HCT116 (cell line): ENCODE measurements at regions not wholly inside any gene's neighbourhood (a gene's known extent, or its start where the extent isn't known, plus 50 kb on each side); places are given as distances from the start of the nearest gene placed in this dataset.

ENCODE experiments used
- ATAC-seq: fragments of 200-7000 bp; cut with Tn5 transposase; 2 replicates; pipeline ENCODE4 v1.9.1; 2020; ENCODE audit warnings: mild to moderate bottlenecking, moderate library complexity
- BruUV-seq: library from RNA; stranded (reverse); fragments of 400-500 nt; replicated peaks from 2 replicates; lab custom pipeline; 2021; lab: Mats Ljungman, UMichigan
- CTCF ChIA-PET: fragments of 300-600 bp; sonication (Branson Sonifier 250); formaldehyde crosslinking; loops from one replicate; lab custom pipeline; 2021; ENCODE audit warnings: antibody characterized with exemption; lab: Charles Lee
- POLR2A ChIA-PET: fragments of 300-600, 350-600 bp; sonication (Branson Sonifier 250); formaldehyde crosslinking; loops from one replicate; lab custom pipeline; 2021; ENCODE audit warnings: antibody characterized with exemption; lab: Charles Lee
- RAD21 ChIA-PET, 2 experiments: fragments of 300-600 bp; sonication (Branson Sonifier 250); formaldehyde crosslinking; loops; one replicate each; lab custom pipeline; 2023; ENCODE audit warnings: low total read pairs in 2 of 2; ENCODE audit not compliant: uncharacterized antibody in 2 of 2, unreplicated experiment in 2 of 2, low non-redundant PET in 1 of 2; lab: Charles Lee
- DNase-seq: peaks from one replicate; pipeline ENCODE4 v3.0.0-alpha.2; 2010; ENCODE audit warnings: low read depth, low spot score
- H2AFZ ChIP-seq: fragments of 200-600 bp; shearing (Covaris generic), sonication (generic); 2 replicates; pipeline ENCODE4 v1.6.1; 2017; ENCODE audit warnings: low read depth, mixed run types, mixed read lengths, antibody characterized with exemption, low read length; ENCODE audit not compliant: poor library complexity, severe bottlenecking
- H3K27ac ChIP-seq: 2 replicates; pipeline ENCODE4 v1.5.1; 2012; ENCODE audit warnings: low read depth, low read length
- H3K27me3 ChIP-seq: fragments of 200-600 bp; sonication (generic); 2 replicates; pipeline ENCODE4 v1.6.1; 2016; ENCODE audit warnings: mixed run types, low read length, mixed read lengths; ENCODE audit not compliant: insufficient read depth
- H3K36me3 ChIP-seq, 2 experiments: fragments of 200-500 bp in 1 of 2; fragments of 200-600 bp in 1 of 2; sonication (Bioruptor generic) in 1 of 2; sonication (generic) in 1 of 2; 2 replicates each; pipeline versions ENCODE4 v1.5.1 to v1.6.1; 2014 to 2016; ENCODE audit warnings: low read length in 2 of 2, inconsistent platforms in 1 of 2, mixed read lengths in 1 of 2, mixed run types in 1 of 2; ENCODE audit not compliant: insufficient read depth in 2 of 2, control insufficient read depth in 1 of 2
- H3K4me1 ChIP-seq, 2 experiments: fragments of 200-600 bp in 1 of 2; sonication (generic) in 1 of 2; 2 replicates each; pipeline versions ENCODE4 v1.5.1 to v1.6.1; 2012 to 2017; ENCODE audit warnings: low read length in 2 of 2, inconsistent platforms in 1 of 2, mild to moderate bottlenecking in 1 of 2, mixed read lengths in 1 of 2, mixed run types in 1 of 2, moderate library complexity in 1 of 2; ENCODE audit not compliant: insufficient read depth in 2 of 2, control insufficient read depth in 1 of 2
- H3K4me2 ChIP-seq: fragments of 200-600 bp; sonication (generic); 2 replicates; pipeline ENCODE4 v1.6.1; 2017; ENCODE audit warnings: mixed run types, low read length, mixed read lengths
- H3K4me3 ChIP-seq, 2 experiments: fragments of 200-600 bp in 1 of 2; sonication (generic) in 1 of 2; replicated peaks in 1 of 2; 2 replicates each; pipeline ENCODE4 v1.5.1; 2011 to 2016; ENCODE audit warnings: low read length in 2 of 2, control low read depth in 1 of 2, low read depth in 1 of 2, mild to moderate bottlenecking in 1 of 2, mixed read lengths in 1 of 2, mixed run types in 1 of 2
- H3K79me2 ChIP-seq: fragments of 200-600 bp; sonication (generic); 2 replicates; pipeline ENCODE4 v1.6.1; 2017; ENCODE audit warnings: mild to moderate bottlenecking, mixed run types, low read length, moderate library complexity, mixed read lengths; ENCODE audit not compliant: insufficient read depth
- H3K9ac ChIP-seq: fragments of 200-600 bp; sonication (generic); 2 replicates; pipeline ENCODE4 v1.6.1; 2016; ENCODE audit warnings: low read length, mixed read lengths
- H3K9me2 ChIP-seq: fragments of 200-600 bp; sonication (generic), shearing (Covaris generic); 2 replicates; pipeline ENCODE4 v1.6.1; 2017; ENCODE audit warnings: mixed run types, mild to moderate bottlenecking, moderate library complexity; ENCODE audit not compliant: insufficient read depth
- H3K9me3 ChIP-seq, 2 experiments: fragments of 200-500 bp in 1 of 2; fragments of 200-600 bp in 1 of 2; sonication (Bioruptor generic) in 1 of 2; sonication (generic) in 1 of 2; 2 replicates each; pipeline ENCODE4 v1.6.1; 2014 to 2017; ENCODE audit warnings: low read length in 2 of 2, mixed read lengths in 2 of 2, inconsistent platforms in 1 of 2, low read depth in 1 of 2, mild to moderate bottlenecking in 1 of 2, mixed run types in 1 of 2, moderate library complexity in 1 of 2; ENCODE audit not compliant: control insufficient read depth in 1 of 2, insufficient read depth in 1 of 2
- H4K20me1 ChIP-seq: fragments of 200-600 bp; sonication (generic), shearing (Covaris generic); 2 replicates; pipeline ENCODE4 v1.6.1; 2017; ENCODE audit warnings: mixed run types, mild to moderate bottlenecking, moderate library complexity; ENCODE audit not compliant: insufficient read depth
- CEBPB ChIP-seq: IDR thresholded peaks from 2 replicates; pipeline ENCODE4 v1.6.1; 2012; ENCODE audit warnings: low read depth
- EGR1 ChIP-seq: IDR thresholded peaks from 2 replicates; pipeline ENCODE4 v1.6.1; 2012; ENCODE audit warnings: low read depth
- ELF1 ChIP-seq: IDR thresholded peaks from 2 replicates; pipeline ENCODE4 v1.6.1; 2012; ENCODE audit warnings: low read depth, borderline replicate concordance
- EZH2phosphoT487 ChIP-seq: fragments of 200-600 bp; IDR thresholded peaks from 2 replicates; pipeline ENCODE4 v1.6.1; 2018; ENCODE audit warnings: antibody characterized with exemption, borderline replicate concordance
- JUND ChIP-seq: IDR thresholded peaks from 2 replicates; pipeline ENCODE4 v1.6.1; 2012
- POLR2AphosphoS5 ChIP-seq: IDR thresholded peaks from 2 replicates; pipeline ENCODE4 v1.6.1; 2011; ENCODE audit warnings: mild to moderate bottlenecking, low read depth, low read length, moderate library complexity
- RAD21 ChIP-seq: IDR thresholded peaks from 2 replicates; pipeline ENCODE4 v1.6.1; 2012; ENCODE audit warnings: low read depth, mild to moderate bottlenecking
- SIN3A ChIP-seq: IDR thresholded peaks from 2 replicates; pipeline ENCODE4 v1.6.1; 2012; ENCODE audit warnings: low read depth
- SP1 ChIP-seq: IDR thresholded peaks from 2 replicates; pipeline ENCODE4 v1.6.1; 2012; ENCODE audit warnings: low read depth
- TCF7L2 ChIP-seq: IDR thresholded peaks from 2 replicates; pipeline ENCODE4 v1.7.0; 2011; ENCODE audit warnings: borderline replicate concordance, inconsistent platforms; ENCODE audit not compliant: insufficient read depth, insufficient read length; ENCODE audit errors: extremely low read depth
- ZNF274 ChIP-seq: fragments of 200-500 bp; sonication (Bioruptor generic); IDR thresholded peaks from 2 replicates; pipeline ENCODE4 v1.6.1; 2014; ENCODE audit warnings: mild to moderate bottlenecking, low read depth, low read length, inconsistent platforms
- intact Hi-C: fragments of 100-400 bp; cut with micrococcal nuclease; formaldehyde crosslinking; loops from 2 replicates; pipeline ENCODE4 v1.10.0; 2022
- TF ChIP-seq, protein P1 (sequence below): IDR thresholded peaks from 2 replicates; pipeline ENCODE4 v1.6.1; 2011; ENCODE audit warnings: mild to moderate bottlenecking, low read length, moderate library complexity; ENCODE audit not compliant: insufficient replicate concordance; ENCODE audit errors: extremely low read depth
- TF ChIP-seq, protein P2 (sequence below): IDR thresholded peaks from 2 replicates; pipeline ENCODE4 v1.6.1; 2012
- TF ChIP-seq, protein P3 (sequence below), 3 experiments: fragments of 200-600 bp in 1 of 3; sonication (generic) in 1 of 3; IDR thresholded peaks in 2 of 3; conservative IDR thresholded peaks in 1 of 3; 2 replicates each; pipeline ENCODE4 v1.5.1; 2012 to 2017; ENCODE audit warnings: low read depth in 2 of 3, low read length in 2 of 3, antibody characterized with exemption in 1 of 3, borderline replicate concordance in 1 of 3, control low read depth in 1 of 3, mild to moderate bottlenecking in 1 of 3, mixed read lengths in 1 of 3, mixed run types in 1 of 3, moderate library complexity in 1 of 3; ENCODE audit not compliant: insufficient read depth in 1 of 3
- TF ChIP-seq, protein P4 (sequence below): IDR thresholded peaks from 2 replicates; pipeline ENCODE4 v1.6.1; 2012

DNA sequence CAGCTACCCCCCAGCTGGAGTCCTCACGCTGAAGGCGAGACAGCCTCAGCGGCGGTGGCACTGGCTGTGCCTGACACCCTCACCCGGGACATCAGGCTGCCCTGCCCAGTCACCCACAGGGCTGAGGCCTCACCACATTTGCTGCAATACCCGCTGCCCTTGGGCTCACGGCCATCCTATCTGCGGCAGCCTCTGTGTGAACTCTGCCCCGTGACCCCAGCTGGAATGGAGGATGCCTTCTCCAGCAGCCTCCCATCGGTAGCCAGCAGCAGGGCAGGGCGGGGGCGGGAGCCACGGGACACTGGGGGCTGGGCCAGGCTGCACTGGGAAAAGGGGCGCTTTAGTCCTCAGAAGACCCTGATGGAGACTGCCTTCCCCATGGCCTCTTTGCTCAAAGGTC, 112.4 kb upstream of the ZBTB40 start (continued):
- no peak for TF ChIP-seq EZH2phosphoT487

DNA sequence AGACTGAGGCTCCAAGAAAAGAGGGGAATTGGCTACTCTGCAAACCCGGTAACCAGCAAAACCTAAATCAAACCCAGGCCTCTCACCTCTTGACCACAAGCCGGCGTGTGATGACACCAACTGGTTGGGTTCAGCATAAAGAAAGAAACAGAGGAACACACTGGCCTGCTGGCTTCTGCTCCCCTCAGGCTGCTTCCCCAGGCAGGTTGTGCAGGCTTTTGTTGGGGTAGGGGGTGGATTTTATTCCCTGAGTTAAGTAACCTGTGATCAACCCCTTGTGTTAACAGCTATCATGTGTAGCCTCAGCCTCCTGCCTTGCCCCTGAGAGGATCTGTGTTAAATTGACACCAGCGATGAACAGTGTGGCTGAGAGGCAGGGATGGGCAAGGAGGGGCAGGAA, 111.6 kb upstream of the ZBTB40 start:
- no peak overlapping the region for H3K9ac ChIP-seq
- H3K36me3 ChIP-seq, result no peaks in the 10 kb centered on the region
- H3K27ac ChIP-seq, result no peak overlapping the region
- no peak overlapping the region for H3K4me2 ChIP-seq
- ChIA-PET CTCF (no interaction called here), POLR2A (no interaction called here)
- no peaks in the 10 kb centered on the region for H3K4me1 ChIP-seq
- H3K9me3 ChIP-seq, result no peaks in the 10 kb centered on the region
- H3K27me3 ChIP-seq, result peaks cover 6% of the 10 kb centered on the region; the same call in 1 of the 2 replicates
- H3K79me2 ChIP-seq, result no peaks in the 10 kb centered on the region
- TF ChIP-seq EGR1, result no peak
- TF ChIP-seq POLR2AphosphoS5, result no peak
- no peak for TF ChIP-seq SP1
- TF ChIP-seq ZNF274, result no peak
- TF ChIP-seq, protein P1, sequence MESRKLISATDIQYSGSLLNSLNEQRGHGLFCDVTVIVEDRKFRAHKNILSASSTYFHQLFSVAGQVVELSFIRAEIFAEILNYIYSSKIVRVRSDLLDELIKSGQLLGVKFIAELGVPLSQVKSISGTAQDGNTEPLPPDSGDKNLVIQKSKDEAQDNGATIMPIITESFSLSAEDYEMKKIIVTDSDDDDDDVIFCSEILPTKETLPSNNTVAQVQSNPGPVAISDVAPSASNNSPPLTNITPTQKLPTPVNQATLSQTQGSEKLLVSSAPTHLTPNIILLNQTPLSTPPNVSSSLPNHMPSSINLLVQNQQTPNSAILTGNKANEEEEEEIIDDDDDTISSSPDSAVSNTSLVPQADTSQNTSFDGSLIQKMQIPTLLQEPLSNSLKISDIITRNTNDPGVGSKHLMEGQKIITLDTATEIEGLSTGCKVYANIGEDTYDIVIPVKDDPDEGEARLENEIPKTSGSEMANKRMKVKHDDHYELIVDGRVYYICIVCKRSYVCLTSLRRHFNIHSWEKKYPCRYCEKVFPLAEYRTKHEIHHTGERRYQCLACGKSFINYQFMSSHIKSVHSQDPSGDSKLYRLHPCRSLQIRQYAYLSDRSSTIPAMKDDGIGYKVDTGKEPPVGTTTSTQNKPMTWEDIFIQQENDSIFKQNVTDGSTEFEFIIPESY, result no peak
- no peak for TF ChIP-seq TCF7L2
- no peak for TF ChIP-seq JUND
- no peak for TF ChIP-seq SIN3A
- TF ChIP-seq CEBPB, result no peak
- TF ChIP-seq, protein P2, sequence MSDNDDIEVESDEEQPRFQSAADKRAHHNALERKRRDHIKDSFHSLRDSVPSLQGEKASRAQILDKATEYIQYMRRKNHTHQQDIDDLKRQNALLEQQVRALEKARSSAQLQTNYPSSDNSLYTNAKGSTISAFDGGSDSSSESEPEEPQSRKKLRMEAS, result no peak
- TF ChIP-seq ELF1, result no peak
- no peak for TF ChIP-seq RAD21
- TF ChIP-seq, protein P3, sequence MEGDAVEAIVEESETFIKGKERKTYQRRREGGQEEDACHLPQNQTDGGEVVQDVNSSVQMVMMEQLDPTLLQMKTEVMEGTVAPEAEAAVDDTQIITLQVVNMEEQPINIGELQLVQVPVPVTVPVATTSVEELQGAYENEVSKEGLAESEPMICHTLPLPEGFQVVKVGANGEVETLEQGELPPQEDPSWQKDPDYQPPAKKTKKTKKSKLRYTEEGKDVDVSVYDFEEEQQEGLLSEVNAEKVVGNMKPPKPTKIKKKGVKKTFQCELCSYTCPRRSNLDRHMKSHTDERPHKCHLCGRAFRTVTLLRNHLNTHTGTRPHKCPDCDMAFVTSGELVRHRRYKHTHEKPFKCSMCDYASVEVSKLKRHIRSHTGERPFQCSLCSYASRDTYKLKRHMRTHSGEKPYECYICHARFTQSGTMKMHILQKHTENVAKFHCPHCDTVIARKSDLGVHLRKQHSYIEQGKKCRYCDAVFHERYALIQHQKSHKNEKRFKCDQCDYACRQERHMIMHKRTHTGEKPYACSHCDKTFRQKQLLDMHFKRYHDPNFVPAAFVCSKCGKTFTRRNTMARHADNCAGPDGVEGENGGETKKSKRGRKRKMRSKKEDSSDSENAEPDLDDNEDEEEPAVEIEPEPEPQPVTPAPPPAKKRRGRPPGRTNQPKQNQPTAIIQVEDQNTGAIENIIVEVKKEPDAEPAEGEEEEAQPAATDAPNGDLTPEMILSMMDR (IDR thresholded peaks at IDR 0.05 in 2 of 3, conservative IDR thresholded peaks at IDR 0.05 in 1 of 3; ENCODE audit: borderline replicate concordance in 1 of 3, insufficient read depth in 1 of 3, low read depth in 2 of 3, low read length in 2 of 3), result no peak
- TF ChIP-seq, protein P4, sequence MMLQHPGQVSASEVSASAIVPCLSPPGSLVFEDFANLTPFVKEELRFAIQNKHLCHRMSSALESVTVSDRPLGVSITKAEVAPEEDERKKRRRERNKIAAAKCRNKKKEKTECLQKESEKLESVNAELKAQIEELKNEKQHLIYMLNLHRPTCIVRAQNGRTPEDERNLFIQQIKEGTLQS, result no peak
- TF ChIP-seq, all 23 proteins: peak for 0
- Histone ChIP-seq H2AFZ (no peak overlapping the region), H3K9me2 (no peaks in the 10 kb centered on the region), H4K20me1 (no peaks in the 10 kb centered on the region), H3K4me3 (no peak overlapping the region)
- intact Hi-C loops, result no loop called here
- no TSS peak for BruUV-seq
- ATAC-seq (no peak), DNase-seq (no peak)
- RAD21 ChIA-PET, result no interaction called here
